ENCODE measurements at regions not wholly inside any gene's neighbourhood (a gene's known extent, or its start where the extent isn't known, plus 50 kb on each side); places are given as distances from the start of the nearest gene placed in this dataset. TPM values are rescaled to one million over a fixed set of nuclear protein-coding genes. Genes with fewer than 3 reads are reported as not detected.

GRCh38 chr5:129400395-129400983 lies 59.6 kb upstream of the ADAMTS19 start:
- DNase-seq (ENCODE audit: low spot score) = no peak

- no peak for DNase-seq (ENCODE audit: low spot score)
These were observed 54.9 kb upstream of the ADAMTS19 start for GRCh38 chr5:129405222-129405621.

GRCh38 chr5:129406440-129406839 lies 53.7 kb upstream of the ADAMTS19 start:
- DNase-seq (ENCODE audit: low spot score) = no peak

Small RNAs in the stretch of these regions (microRNA-seq; reads per million reads assigned to microRNA genes)
- not detected for gene MIR4460 (ENCODE audit: borderline number of aligned reads)
